Gastrocnemius medialis (tissue), 4 donors: ENCODE measurements at regions not wholly inside any gene's neighbourhood (a gene's known extent, or its start where the extent isn't known, plus 50 kb on each side); places are given as distances from the start of the nearest gene placed in this dataset.

ENCODE experiments used
- POLR2A ChIP-seq, 2 donors: fragments of 450-650 bp; IDR thresholded peaks; one replicate each; pipeline ENCODE4 v1.6.1; 2017; ENCODE audit warnings: antibody characterized with exemption in 2 of 2, mild to moderate bottlenecking in 2 of 2, moderate library complexity in 2 of 2
- TF ChIP-seq, protein P1 (sequence below), 5 experiments: fragments of 450-650 bp in 3 of 5; fragments of 200-600 bp in 2 of 5; sonication (generic) in 2 of 5; IDR thresholded peaks in 4 of 5; conservative IDR thresholded peaks in 1 of 5; 1 replicate in 4 of 5; 2 replicates in 1 of 5; pipeline ENCODE4 v1.5.1; 2016 to 2019; ENCODE audit warnings: antibody characterized with exemption in 5 of 5, mild to moderate bottlenecking in 3 of 5, moderate library complexity in 3 of 5

DNA sequence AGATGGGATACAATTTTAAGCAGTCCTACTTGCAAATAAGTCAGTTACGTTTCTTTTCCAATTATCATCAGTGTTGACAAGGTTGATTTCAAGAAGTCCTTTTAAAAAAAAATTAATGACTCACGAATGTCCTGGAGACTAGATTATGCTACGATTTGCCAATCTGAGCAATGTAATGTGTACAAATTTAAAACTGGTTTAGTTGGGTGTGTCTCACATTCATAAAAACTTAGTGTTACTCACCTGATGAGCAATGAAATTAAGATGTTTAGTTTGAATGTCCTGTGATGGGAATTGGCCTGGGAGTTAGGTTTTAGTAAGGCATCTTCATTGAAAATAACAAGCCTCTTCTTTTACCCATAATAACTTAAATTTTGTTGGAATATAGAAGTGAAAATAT is 136.7 kb upstream of the POF1B start:
- TF ChIP-seq, protein P1, sequence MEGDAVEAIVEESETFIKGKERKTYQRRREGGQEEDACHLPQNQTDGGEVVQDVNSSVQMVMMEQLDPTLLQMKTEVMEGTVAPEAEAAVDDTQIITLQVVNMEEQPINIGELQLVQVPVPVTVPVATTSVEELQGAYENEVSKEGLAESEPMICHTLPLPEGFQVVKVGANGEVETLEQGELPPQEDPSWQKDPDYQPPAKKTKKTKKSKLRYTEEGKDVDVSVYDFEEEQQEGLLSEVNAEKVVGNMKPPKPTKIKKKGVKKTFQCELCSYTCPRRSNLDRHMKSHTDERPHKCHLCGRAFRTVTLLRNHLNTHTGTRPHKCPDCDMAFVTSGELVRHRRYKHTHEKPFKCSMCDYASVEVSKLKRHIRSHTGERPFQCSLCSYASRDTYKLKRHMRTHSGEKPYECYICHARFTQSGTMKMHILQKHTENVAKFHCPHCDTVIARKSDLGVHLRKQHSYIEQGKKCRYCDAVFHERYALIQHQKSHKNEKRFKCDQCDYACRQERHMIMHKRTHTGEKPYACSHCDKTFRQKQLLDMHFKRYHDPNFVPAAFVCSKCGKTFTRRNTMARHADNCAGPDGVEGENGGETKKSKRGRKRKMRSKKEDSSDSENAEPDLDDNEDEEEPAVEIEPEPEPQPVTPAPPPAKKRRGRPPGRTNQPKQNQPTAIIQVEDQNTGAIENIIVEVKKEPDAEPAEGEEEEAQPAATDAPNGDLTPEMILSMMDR (IDR thresholded peaks at IDR 0.05 in 4 of 5, conservative IDR thresholded peaks at IDR 0.05 in 1 of 5) = no peak
- no peak for TF ChIP-seq POLR2A (IDR thresholded peaks at IDR 0.05)
